ENCODE measurements at regions not wholly inside any gene's neighbourhood (a gene's known extent, or its start where the extent isn't known, plus 50 kb on each side); places are given as distances from the start of the nearest gene placed in this dataset.
"Not testable (repeated sequence)": the region's sequence is repeated elsewhere in the genome, so short reads cannot be mapped to it uniquely, and the experiment has no call there.

DNA sequence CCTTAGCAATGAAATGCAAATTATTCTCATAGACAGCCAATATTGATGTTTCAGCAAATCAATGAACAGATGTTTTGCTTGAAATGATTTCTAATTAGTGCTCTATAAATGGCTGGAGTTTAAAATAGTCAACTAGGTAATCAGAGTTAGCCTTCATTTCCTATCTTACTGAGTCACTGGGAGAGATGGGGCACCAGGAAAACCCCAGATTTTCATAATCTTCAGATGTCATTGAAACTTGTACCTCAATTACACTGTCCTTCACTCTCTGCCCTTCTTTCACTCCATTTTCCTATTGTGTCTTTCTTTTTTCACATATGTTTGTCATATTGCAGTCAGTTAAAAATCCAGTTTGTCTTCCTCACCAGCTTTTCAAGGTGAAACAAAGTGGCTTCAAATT is 92.7 kb downstream of the C12orf75 start:
- no peak for DNase-seq (ENCODE audit: low read depth)

DNA sequence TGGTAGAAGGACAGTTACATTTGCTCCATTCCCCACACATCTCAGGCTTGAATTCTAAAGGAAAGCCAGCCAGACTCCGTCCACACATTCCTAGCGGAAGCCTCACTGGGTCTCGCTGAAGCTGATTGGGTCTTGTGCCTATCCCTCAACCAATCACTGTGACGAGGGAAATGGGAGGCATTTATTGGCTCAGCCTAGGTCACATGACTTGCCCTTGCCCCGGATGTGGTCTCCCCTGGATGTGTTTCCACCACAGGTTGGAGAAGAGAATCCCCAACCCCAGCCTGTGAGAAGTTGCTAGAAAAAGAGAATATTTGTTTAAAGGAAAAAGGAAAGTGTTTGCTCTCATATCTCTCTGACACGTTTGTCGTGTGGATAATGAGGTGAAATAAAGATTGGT is 93.4 kb downstream of the C12orf75 start:
- DNase-seq (ENCODE audit: low read depth): no peak

DNA sequence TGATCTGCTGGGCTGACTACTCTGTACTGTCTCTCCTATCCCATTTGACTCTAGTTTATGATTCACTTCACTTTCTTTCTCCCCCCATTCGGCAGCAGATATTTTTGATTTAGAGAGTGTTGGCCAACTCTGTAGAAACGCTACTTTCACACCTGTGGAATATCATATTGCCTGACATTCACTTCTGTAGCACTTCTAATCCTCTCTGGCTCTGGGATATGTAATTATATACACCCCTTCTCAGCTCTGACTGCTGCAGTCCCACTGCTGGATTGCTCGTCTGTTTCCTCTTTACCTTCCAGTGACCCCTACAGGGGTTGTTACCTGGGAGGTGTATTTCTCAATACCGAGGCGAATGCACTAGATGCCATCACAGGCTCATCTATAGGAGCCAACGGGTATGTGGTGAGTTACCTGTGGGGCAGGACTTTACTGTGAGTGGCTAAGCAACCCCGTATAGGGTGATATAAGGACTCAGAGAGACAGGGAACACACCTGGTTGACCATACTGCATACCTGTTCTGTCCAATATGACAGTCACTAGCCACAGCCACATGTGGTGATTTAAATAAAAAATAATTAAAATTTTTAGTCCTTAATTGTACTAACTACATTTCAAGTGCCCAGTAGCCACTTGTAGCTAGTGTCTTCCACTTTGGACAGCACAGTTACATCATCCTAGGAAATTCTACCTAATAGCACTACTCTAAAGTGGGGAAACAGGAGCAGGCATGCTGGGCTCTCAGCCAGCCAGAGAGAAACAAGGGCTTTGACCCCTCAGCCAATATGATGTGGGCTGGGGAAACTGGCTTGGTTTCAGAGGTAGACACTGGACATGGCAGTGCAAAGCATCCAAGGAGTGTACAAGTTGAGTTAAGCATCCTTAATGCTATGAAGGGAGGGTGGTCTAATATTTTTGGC is 95.0 kb downstream of the C12orf75 start:
- DNase-seq (ENCODE audit: low read depth): no peak

DNA sequence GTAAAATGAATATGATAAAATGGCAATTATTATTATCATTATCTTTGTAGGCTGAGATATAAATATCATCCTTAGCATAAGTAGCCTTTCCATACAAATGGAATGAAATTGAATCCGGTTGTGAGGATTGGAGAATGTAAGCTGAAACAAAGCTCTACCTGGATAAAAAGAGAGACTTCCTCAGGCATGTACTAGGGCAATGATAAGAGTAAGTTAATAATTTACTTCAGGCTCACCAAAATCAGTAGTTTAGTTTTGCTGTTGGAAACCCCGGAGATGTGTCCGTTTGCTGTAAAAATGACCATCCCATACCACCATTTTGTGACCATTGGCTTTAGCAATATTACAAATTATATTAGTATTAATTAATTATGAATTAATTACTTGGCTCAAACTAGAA is 96.3 kb downstream of the C12orf75 start:
- no peak for DNase-seq (ENCODE audit: low read depth)

DNA sequence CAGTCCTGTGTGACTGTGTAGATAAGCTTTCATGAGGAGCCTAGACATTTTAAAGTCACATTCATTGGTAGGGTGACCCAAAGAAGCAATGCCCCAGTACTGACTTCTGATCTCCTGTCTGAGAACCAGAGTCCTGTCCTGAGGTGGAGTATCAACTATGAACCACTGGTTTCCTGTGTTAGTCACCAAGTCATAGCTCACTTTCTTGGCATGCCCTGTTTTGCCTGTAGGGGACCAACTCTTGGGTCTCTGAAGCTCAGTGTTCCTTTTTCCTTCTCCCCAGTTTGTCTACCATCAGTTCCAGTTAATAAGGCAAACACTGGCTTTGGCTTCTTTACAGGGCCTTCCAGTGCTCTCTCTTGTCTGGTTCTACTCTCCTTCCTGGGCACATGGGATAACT is 97.4 kb downstream of the C12orf75 start:
- no peak for DNase-seq (ENCODE audit: low read depth)

- DNase-seq (ENCODE audit: low read depth): no peak
These were observed 98.4 kb downstream of the C12orf75 start for GRCh38 chr12:105428793-105429395.

- DNase-seq (ENCODE audit: low read depth): no peak
These were observed 99.0 kb downstream of the C12orf75 start for GRCh38 chr12:105429511-105429910.

GRCh38 chr12:105431537-105432100 is 101.1 kb downstream of the C12orf75 start:
- no peak for DNase-seq (ENCODE audit: low read depth)

DNA sequence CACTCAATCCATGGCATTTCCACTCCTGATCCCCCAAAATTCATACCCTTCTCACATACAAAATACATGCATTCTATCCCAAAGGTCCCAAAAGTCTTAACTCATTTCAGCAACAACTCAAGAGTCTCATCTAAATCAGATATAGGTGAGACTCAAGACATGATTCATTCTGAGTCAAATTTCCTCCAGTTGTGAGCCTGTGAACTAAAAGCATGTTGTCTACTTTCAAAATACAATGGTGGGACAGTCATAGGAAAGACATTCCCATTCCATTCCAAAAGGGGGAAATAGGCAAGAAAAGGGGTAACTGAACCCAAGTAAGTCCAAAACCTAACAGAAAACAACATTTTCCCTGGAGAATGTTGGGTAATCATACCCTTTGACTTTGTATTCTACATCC is 103.3 kb downstream of the C12orf75 start:
- DNase-seq (ENCODE audit: low read depth): no peak

- no peak for DNase-seq (ENCODE audit: low read depth)
These were observed 106.1 kb downstream of the C12orf75 start for GRCh38 chr12:105436636-105437035.

GRCh38 chr12:105440037-105440664 is 109.7 kb downstream of the C12orf75 start:
- DNase-seq (ENCODE audit: low read depth): no peak

- no peak for DNase-seq (ENCODE audit: low read depth)
These were observed 113.5 kb downstream of the C12orf75 start for GRCh38 chr12:105443802-105444652.

DNA sequence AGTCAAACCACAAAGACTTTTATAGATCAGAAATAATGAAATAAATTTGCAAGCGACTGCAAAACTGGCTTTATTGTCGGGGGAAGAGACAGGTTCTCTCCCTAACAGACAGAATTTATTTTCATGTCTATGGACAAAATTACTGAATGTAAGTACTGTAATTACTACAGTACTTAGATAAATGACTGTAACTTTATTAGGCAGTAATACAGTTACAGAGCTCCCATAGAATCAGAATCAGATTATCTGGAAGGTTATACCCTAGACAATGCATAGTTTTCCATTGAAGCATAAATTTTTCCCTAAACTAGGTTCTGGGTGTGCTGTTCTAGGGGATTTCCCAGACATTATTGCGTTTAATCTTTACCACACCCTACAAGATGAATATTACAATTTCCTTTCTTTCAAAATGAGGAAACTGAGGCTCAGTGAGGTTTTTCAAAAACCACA is 114.2 kb downstream of the C12orf75 start:
- no peak for DNase-seq (ENCODE audit: low read depth)

- no peak for DNase-seq (ENCODE audit: low read depth)
These were observed 114.8 kb downstream of the C12orf75 start for GRCh38 chr12:105445249-105445648.

DNA sequence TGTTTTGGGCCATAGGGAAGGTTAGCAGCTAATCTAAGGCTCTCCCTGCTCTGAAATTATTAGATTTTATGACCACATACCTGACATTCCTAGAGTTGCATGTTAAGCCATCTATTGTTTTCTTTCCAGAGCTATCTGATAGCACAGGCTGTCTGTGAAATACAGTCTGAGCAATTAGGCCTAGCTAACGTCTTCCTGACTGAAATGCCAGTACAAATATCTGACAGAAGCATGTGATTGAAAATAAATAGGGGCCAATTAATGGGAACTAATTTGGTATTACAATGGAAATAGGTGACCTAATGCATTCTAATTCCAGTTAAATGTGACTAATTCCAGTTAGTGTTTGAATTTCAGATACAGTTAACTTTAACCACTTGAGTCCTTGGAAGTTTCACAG is 115.2 kb downstream of the C12orf75 start:
- DNase-seq (ENCODE audit: low read depth): no peak

- DNase-seq (ENCODE audit: low read depth): not testable (repeated sequence)
These were observed 116.0 kb downstream of the C12orf75 start for GRCh38 chr12:105446460-105446859.

- DNase-seq (ENCODE audit: low read depth): no peak
These were observed 118.9 kb downstream of the C12orf75 start for GRCh38 chr12:105449431-105449830.

DNA sequence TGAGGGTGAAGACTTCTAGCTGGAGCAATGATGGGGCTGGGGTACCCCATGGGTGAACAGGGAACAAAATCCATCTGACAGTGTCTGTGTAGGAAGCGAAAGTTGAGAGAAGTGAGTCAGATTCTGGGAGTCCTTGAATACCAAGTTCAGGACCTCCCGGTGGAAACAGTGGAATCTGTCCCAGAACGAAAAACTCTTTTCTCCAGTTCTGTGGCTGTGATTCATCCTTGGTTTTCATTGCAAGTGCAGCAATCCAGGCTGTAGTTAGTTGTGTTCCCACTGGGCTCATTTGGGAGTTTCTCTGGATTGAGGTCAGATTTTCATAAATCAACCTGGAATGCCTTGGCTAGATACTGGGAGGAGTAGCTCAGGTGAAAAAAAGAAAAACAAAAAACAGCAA is 120.7 kb downstream of the C12orf75 start:
- DNase-seq (ENCODE audit: low read depth): no peak

- no peak for DNase-seq (ENCODE audit: low read depth)
These were observed 121.3 kb downstream of the C12orf75 start for GRCh38 chr12:105451798-105452197.

DNA sequence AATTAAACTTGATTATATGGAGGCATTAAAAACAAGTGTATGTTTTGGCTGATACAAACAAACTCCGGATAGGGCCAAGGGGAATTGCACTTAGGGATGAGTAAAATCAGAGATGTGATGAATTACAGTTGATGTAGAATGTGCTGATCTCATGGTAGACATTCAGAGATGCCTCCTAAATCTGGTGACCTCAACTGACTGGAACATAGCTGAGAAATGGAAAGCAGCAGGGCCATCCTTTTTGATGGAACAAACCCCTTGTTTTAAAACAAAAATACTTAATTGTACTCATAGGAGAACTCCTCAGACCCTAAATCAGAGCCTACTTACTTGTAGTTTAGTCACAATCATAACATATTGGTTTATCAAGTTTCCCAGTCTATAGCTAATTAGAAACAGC is 122.8 kb downstream of the C12orf75 start:
- DNase-seq (ENCODE audit: low read depth): no peak

DNA sequence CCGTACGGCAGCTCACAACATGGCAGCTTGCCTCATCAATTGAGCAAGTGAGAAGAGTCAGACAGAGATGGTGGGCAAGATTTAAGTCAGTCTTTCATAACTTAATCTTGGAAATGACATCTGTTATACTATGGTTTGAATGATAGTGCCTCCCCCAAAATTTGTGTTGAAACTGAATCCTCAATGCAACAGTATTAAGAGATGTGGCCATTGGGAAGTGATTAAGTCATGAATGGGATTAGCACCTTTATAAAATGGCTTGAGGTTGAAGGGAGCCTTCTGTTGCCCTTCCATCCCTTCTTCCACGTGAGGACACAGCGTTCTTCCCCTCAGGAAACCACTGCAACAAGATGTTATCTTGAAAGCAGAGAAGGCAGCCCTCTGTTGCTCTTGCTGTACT is 124.2 kb downstream of the C12orf75 start:
- DNase-seq (ENCODE audit: low read depth): no peak
